B cell (primary cell): ENCODE measurements at regions not wholly inside any gene's neighbourhood (a gene's known extent, or its start where the extent isn't known, plus 50 kb on each side); places are given as distances from the start of the nearest gene placed in this dataset.

Experiments used
- CTCF ChIP-seq: fragments of 200-600 bp; IDR thresholded peaks from one replicate; pipeline ENCODE4 v1.8.0; 2022; ENCODE audit warnings: antibody characterized with exemption, mild to moderate bottlenecking
- EZH2 ChIP-seq: IDR thresholded peaks from 2 replicates; pipeline ENCODE4 v1.6.1; 2012; ENCODE audit warnings: borderline replicate concordance, low read depth, mild to moderate bottlenecking, moderate library complexity, low read length; ENCODE audit not compliant: insufficient read depth, poor library complexity, severe bottlenecking

GRCh38 chr3:159674583-159674982 is 314.1 kb upstream of the IL12A start:
- TF ChIP-seq CTCF (no peak), EZH2 (no peak)
